K562 (cell line): ENCODE measurements at regions not wholly inside any gene's neighbourhood (a gene's known extent, or its start where the extent isn't known, plus 50 kb on each side); places are given as distances from the start of the nearest gene placed in this dataset.

ENCODE experiments used
- ASH1L ChIP-seq: fragments of 450-650 bp; IDR thresholded peaks from 2 replicates; pipeline ENCODE4 v1.6.1; 2018; ENCODE audit warnings: borderline replicate concordance, mild to moderate bottlenecking, low read depth; ENCODE audit not compliant: partially characterized antibody
- CHCHD3 ChIP-seq: fragments of 250-450 bp; sonication (Bioruptor Pico); IDR thresholded peaks from 2 replicates; pipeline ENCODE4 v2.1.2; 2022; ENCODE audit warnings: mild to moderate bottlenecking
- HMBOX1 ChIP-seq: sonication (generic); IDR thresholded peaks from 2 replicates; pipeline ENCODE4 v1.6.1; 2016
- HNRNPH1 ChIP-seq: fragments of 200-400 bp; formaldehyde crosslinking; optimal IDR thresholded peaks from 2 replicates; pipeline ENCODE3; 2017; ENCODE audit warnings: low read depth, mild to moderate bottlenecking, low read length, moderate library complexity
- ID3 ChIP-seq, 2 experiments: fragments of 250-450 bp in 1 of 2; fragments of 450-650 bp in 1 of 2; sonication (Bioruptor Pico) in 1 of 2; IDR thresholded peaks; 2 replicates each; pipeline versions ENCODE4 v1.6.1 to v1.8.0; 2016 to 2021; ENCODE audit warnings: mild to moderate bottlenecking in 2 of 2, moderate library complexity in 2 of 2, missing compliant biosample characterization in 1 of 2, missing genetic modification characterization in 1 of 2
- ZBTB40 ChIP-seq, 2 experiments: fragments of 450-650 bp in 1 of 2; sonication (generic) in 1 of 2; formaldehyde crosslinking in 1 of 2; IDR thresholded peaks; 2 replicates each; pipeline versions ENCODE4 v1.7.1 to v1.9.0; 2016 to 2022; ENCODE audit warnings: inconsistent platforms in 1 of 2, mild to moderate bottlenecking in 1 of 2, missing genetic modification reagents in 1 of 2
- ZFP36 ChIP-seq: fragments of 150-350 bp; IDR thresholded peaks from 2 replicates; pipeline ENCODE4 v1.6.1; 2018; ENCODE audit warnings: low read length, low read depth; ENCODE audit not compliant: partially characterized antibody

GRCh38 chr2:33666879-33667278 is 67.8 kb upstream of the FAM98A start (continued):
- TF ChIP-seq ZBTB40 (IDR thresholded peaks at IDR 0.05) (no peak), ZBTB40 (CRISPR knock-in tag; IDR thresholded peaks at IDR 0.05) (no peak), HMBOX1 (no peak), CHCHD3 (CRISPR knock-in tag) (no peak), ID3 (CRISPR knock-in tag; IDR thresholded peaks at IDR 0.05) (no peak), ID3 (tag; IDR thresholded peaks at IDR 0.05) (no peak), ASH1L (no peak), HNRNPH1 (no peak), ZFP36 (no peak)
- TF ChIP-seq, all 486 proteins: peak for 0
